NCI-H345 treated with DMSO at 0.1 percent for 48 hours (cell line): ENCODE measurements at regions not wholly inside any gene's neighbourhood (a gene's known extent, or its start where the extent isn't known, plus 50 kb on each side); places are given as distances from the start of the nearest gene placed in this dataset.

Source experiments
- DNase-seq: peaks from one replicate; lab custom pipeline; 2025; ENCODE audit not compliant: unreplicated experiment; lab: John Stamatoyannopoulos, UW

DNA sequence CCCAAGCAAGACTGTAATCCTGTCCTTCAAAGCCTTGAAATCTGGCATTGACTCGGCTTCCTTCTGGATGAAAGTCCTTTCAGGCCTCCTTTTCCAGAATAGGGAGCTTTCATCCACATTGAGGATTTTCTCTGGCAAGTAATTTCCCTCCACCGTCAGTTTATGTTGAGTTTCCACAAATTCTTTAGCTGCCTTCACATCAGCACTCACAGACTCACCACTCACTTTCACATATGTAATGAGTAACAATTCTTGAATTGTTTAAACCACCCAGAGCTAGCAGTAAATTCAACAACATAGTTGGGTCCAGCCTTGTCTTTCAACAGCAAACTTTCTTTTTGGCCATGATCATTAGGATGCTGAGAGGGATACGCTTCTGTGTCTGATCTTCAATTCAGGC lies 84.3 kb upstream of the PRDM11 start:
- no peak for DNase-seq

DNA sequence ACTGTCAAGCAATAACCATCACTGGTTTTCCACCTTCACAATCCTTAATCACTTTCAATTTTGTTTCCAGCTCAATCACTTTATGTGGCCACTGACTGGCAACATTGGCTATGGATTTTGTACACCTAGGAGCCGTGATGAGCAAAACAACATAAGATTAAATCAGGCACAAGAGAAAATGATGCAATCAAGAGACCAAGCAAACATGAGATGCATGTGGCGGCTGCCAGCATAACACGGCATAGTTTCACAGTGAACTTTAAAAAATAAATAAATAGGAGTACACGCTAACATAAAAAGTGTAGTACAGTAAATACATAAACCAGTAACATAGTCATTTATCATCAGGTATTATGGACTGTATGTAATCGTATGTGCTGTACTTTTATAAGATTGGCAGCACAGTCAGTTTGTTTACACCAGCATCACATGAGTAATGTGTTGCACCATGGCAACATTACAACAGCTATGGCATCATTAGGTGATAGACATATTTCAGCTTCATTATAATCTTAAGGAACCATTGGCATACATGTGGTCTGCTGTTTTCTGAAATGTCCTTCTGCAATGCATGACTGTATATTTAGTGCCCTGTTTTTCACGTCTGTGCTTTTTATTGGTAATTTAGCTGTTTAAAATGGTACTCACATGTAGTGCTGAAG lies 83.3 kb upstream of the PRDM11 start:
- no peak for DNase-seq

DNA sequence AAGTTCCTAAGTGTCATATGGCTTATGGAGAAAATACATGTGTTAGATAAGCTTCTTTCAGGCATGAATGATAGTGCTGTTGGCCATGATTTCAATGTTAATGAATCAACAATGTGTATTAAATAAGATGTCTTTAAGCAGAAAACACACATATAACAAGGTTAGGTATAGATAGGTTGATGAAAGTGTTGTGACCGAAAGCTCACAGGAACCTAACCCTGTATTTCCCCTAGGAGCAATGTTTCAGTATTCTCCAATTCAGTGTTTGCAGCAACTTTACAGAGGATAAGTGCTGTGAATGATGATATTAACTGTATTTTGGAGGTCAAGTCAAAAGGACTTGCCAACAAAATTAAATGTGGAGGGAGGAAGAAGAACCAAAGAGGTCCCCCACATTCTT lies 82.8 kb upstream of the PRDM11 start:
- no peak for DNase-seq

DNA sequence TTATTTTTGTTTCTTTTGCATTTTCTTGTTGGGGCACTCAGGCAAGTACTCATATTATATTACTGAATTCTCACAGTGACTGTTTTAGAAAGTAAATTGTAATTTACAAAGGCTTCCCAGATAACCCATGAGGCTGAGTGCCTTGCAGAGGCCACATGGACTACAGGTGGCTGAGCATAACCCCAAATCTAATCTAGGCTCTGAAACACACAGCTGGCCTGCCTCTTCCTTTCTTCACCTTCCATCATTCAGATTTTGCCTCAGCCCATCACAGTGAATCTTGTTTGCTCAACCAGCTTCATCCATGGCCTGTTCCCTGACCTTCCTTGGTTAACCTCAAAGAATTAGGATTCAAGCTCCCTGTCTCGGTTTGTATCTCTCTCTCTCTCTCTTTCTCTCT lies 78.5 kb upstream of the PRDM11 start:
- no peak for DNase-seq

DNA sequence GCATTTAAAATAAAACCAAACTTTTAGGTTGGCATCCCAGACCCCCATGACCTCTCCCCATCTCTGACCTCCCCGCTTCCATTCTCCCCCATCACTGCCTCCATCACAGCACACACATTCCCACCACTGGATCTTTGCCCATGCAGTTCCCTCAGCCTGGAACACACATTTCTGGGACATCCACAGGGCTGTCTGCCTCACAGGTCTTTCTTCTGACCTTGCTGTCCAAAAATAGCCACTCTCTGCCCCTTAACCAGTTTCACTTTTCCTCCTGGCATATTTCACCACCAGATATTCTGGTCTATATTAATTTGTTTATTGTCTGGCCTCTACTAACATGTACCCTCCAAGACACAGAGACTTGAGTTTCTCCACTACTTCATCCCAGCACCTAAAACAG lies 75.2 kb upstream of the PRDM11 start:
- DNase-seq = no peak

DNA sequence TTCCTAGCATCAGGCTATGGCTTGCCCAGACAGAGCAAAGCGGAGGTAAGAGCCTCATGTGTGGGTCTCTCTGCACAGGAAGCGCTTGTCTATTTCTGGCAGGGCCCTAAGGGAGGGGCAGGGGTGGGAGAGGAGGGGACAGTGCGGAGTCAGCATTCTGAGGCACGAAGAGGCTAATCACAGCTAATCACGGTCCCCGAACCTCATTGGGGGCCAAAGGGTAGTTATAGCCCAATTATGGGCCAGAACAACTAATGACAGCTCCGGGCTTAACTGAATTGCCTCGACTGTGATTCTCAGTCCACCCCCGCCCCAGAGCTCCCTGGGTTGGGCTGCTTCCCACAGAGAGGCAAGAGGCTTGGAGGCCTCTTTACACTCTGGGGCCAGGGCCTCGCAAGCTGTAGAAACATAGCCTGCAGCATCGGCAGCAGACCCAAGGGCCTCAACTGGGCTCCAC lies 72.7 kb upstream of the PRDM11 start:
- no peak for DNase-seq

DNA sequence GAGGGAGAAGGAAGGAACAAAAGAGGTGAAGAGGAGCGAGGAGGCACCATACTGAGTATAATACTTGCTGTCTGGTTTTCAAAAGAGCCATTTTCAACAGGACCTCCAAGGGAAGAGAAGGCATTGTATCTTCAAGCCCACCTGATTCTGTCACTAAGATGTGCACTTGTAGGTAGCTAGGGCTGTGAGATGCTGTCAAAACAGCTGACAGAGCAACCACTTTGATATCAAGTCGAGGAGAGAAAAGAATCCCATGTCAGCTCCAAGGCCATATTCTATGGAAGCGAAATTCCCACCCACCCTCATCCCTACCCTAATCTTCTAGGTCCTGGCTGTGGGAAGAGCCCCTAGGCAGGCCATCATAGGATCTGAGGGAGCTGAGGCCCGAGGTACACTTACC lies 70.9 kb upstream of the PRDM11 start:
- no peak for DNase-seq

DNA sequence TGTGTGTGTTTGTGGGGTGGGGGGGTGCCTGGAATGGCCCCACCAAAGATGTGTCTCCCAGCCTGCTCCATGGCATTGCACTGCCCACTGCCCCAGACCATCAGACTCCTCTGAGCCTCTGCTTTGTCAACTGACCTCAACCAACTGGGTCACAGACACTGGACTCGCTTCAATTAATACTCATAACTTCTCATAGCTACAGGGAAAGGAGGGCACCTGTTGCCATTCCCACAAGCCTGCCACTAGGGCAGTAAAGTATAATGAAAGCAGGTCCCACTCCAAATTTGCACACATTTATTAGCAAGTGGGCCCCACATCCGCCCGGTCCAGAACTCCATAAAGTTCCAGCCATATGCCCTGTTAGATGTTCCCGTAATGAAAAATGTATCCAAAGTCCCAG lies 70.5 kb upstream of the PRDM11 start:
- no peak for DNase-seq

DNA sequence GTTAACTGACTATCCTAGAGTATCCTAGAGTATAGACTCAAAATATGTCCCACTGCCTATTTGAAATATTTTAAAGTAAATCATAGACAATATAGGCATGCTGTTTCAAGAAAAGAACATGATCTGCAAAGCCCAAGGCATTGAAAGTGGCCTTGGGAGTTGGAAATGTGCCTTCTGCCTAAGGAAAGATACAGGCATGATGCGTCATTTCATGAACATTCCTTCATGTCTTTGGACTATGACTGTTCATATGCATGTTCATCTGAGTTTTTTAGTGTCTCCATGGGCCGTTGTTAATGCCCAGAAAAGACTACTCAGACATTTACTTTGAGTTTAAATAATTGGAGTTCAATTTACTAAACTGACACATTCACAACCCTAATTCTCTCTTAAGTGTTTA lies 69.7 kb upstream of the PRDM11 start:
- no peak for DNase-seq

DNA sequence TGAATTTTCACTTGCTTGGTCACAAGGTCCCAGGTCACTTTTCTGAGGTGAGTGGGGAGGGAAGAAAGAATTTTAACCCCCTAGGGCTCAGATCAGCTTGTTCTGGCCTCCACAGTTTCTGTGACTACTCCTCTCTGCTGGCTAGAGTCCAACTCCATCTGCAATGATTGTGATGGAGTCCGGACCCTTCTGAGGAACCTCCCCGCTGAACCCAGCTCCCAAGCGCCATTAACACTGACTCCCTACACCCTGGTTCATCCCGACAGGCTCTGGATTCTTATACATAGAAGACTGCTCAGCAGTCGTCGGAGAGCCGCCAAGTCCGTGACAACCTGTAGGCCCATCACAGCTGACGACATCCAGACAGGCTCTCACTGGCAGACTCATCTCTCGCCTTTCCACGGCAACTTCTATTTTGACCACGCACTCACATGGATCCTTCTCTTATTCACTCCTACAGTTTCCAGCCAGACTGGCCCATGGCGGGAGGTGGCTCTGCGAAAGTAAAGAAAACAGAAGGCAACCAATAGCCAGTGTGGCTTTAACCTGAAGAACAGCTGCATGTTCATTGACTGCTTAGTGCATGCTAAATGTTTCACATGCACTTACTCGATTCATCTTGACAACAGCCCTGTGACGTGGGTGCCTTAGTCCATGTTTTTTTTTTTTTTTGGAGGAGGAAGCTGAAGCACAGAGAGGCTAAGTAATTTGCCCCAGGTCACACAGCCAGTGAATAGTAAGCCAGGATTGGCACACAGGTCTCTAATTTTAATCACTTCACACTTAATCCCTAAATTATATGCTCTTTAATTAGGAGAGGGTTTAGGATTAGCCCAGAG lies 68.0 kb upstream of the PRDM11 start:
- DNase-seq = no peak

DNA sequence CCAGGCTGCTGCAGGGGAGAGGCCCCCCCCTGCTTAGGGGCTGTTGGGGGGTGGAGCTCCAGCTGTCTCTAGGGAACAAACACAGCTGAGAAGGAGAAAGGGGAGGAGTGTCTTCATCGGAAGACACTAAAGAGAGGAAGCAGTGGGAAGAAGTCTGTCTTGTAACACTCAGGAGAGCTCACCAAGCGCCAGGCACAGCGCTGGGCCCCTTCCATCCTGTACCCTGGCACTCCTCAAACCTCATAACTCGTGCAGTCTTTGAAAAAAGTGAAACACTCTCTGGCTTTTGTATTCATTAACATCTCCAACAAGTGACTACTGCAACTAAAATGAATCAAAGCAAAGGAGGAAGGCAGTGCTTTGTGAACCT lies 67.4 kb upstream of the PRDM11 start:
- DNase-seq = no peak

DNA sequence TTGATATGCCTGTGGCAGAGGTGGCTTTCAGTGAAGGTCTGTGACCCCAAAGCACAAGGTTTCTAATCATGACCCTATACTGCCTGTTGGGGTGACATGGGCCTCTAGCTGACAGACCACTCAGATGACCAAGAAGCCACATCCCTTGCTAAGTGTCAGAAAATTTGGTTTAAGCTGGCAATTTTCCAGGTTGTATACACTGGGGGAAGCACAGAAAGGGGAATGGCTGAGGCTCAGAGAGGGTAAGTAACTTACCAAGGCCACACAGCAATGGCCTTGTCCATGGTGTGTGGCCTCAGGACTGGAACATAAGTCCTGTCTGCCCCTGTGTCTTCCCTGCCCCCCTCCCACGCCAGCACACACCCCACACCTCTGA lies 66.9 kb upstream of the PRDM11 start:
- no peak for DNase-seq

DNA sequence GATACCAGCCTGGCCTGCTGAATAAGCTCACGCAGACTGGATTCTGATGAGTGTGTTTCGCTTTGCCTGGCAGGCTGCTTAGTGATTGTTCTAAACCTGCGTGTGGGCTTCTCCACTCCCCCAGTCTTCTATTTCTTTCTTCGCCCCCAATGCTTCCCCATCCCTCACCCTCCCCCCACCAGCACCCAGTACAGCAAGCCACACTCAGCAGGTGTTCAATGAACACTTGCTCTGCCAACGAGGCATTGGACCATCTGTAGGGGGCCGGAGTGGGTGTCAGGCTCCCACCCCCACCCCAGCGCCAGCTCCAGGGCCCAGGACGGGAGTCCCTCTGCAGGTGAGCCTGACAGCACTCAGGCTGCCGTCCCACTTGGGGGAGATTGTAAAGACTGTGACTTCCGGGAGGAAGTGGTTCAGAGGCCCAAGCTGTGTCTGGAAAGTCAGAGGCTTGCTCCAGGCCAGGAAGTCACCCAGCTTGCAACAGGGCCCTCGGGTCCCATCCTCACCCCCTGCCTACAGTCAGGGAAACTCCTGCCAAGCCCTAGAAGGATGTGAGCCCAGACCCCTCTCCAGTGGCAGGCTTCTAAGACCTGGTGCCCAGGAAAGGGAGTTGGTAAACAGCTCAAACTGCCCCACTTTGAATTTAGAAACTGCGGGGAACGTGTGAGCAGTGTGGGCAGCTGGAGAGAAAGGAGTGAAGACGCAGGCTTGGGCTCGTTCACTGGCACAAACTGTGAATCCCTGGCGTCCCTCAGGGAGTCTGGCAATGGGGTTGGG lies 66.3 kb upstream of the PRDM11 start:
- no peak for DNase-seq

DNA sequence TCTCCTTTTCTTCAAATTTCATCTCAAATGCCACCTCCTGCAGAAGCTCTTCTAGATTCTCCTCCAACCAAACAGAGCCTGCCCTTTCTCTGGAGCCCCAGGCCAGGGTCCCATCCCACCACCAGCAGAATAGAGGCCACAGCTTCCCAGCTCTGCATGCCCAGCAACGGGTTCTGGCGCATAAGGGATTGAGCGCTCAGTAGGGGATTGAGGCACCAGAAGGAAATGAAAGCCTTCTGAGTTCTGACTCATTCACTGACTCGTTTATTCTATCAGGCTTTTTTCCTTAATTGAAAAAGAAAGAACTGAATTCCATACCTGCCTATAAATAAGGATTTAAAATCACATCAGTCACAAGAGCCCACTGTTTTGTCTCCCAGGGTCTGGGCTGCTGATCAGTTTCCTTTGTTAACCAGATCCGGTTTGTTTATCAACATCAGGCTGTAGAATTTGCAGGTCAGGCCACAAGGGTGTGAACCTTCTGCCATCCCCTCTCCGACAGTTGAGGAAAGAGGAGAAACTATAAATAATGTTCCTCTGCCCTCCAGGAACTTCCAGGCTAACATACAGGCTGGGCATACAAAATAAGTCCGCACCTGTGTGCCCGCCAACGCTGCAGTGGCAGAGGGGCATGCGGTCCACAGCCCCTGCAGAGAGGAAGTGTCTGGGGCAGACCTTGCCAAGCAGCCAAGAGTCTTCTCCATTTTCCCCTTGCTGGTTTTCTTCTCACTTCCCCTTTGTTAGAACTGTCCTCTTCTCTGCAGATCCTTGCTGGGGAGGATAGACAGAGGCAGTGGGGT lies 63.5 kb upstream of the PRDM11 start:
- DNase-seq = no peak

DNA sequence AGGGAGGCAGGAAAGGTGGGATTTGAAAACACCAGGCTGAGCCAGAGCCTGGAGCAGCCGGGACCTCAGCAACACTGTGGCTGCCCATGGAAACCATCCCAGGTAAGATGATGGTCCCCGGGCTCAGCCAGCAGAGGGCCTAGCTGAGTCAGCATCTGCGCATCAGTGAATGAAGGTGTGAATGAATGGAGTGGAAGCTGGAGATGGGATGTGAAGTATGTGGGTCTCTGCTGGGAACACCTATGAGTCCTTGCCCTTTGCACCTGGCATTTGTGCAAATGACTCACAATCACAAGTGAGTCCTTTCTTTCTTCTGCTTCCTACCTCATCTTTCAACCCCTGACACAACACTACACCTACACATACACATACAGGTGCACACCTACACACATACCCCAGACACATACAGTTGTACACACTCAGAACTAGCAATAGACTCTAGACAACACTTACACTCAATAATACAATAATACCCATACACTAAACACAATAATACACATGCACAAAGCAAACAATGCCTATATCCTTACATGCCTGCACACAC lies 62.8 kb upstream of the PRDM11 start:
- no peak for DNase-seq

DNA sequence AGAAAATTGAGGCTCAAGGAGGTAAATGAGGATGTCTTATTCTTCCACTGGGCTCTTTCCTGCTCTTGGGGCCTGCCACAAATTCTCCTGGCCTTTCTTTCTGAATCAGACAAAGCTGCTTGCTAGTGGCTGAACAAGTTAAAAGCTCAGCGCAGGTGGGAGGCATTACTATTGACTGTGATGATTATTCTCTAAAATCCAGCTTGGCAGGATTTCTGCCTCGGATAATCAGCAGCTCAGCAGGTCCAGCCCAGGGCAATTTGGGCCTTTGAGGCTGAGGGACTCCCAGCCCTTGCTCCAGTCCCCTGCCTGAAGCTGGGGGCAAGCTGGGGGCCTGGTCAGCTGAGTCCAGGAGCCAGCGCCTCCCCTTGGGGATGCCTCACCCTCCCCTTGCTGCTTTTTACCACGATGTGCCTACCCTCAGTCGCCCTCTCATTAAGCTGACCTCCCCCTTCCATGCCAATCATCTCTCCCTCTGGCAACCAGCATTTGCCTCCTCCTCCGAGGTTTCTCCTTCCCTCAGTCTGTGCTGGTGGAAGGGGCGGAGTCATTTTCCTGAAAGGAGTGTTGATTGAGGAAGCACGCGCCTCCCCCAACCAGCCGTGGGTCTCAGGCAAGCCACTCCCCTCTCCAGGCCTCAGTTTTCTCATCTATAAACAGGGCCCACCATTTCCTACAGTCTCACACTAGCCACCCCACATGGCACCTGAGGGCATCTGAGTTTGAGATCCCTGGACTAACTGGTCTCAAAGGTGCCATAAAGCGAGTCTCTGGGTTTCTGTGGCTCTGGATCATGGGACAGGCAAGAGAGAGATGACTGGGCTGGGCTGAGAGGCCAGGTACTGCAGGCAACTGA lies 60.6 kb upstream of the PRDM11 start:
- no peak for DNase-seq

DNA sequence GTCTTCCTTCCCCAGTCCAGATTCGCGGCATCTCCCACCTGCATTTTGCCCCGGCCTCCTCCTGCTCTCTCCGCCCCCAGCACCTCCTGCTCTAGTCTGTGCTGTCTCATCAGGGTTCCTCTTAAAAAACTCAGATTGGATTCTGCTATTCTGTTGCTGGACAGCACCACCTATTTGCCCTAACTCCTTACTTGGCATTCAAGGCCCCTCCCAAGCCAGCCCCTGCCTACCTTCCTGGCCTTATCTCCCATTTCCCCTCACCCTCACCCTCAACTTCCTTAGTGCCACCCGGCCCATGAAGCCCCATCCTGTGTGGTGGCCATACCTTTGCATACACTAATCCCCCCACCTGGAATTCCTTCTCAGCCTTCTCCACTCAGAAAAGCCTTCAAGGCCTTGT lies 59.9 kb upstream of the PRDM11 start:
- no peak for DNase-seq

DNA sequence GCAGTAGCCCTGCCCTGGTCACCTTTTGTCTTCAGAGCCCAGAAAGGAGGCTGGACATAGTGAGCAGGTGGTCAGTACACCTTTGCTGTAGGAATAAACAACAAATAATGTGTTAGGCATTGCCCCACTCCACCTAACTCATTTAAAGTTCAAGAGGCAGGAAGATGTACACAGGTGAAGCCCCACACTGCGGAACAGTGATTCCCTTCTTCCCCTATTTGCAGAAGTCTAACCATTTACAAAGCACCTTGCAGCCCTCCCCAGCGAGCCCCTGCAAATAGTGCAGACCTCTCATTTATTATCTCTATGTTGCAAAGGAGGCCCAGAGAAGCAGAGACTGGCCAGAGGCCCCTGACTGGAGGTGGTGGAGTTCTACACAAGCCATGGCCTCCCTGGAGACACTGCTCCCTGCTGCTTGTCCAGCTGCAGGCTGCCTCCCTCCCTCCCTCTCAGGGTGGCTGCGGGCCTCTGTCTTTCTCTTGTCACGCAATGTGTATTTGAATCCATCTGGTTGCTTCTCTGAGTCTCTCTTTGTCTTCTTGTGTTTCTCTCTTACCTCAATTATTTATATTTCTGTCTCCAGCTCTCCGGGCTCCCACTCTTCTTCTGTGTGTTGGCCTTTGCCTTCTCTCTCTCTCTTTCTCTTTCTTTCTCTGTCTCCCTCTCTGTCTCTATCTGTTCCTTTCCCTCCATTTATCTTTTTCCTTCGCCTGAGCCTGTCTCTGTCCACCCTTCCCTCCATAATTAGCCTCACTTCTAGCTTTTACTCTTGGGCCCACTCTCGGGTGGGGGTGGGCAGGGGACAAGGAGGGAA lies 59.1 kb upstream of the PRDM11 start:
- DNase-seq = peak; percentile 76

DNA sequence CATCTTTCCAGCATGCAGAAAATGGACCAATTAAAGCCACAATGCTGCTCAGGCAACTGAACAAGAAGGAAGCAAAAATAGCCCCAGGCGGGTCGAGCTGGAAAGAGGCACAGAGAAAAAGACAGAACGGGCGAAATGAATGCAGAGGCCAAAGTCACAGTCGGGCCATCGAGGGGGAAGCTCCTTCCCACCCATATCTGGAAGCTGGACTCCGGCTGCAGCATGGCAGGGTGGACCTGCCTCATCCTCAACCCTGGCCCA lies 58.6 kb upstream of the PRDM11 start:
- DNase-seq = no peak
